ENCODE measurements at regions not wholly inside any gene's neighbourhood (a gene's known extent, or its start where the extent isn't known, plus 50 kb on each side); places are given as distances from the start of the nearest gene placed in this dataset.

- DNase-seq (ENCODE audit: low read depth): no peak
Observed at GRCh38 chr10:124346831-124347230, 71.9 kb downstream of the OAT start.

GRCh38 chr10:124345521-124345920 is 73.2 kb downstream of the OAT start:
- DNase-seq (ENCODE audit: low read depth): no peak

- DNase-seq (ENCODE audit: low read depth): no peak
Observed at GRCh38 chr10:124344931-124345330, 73.8 kb downstream of the OAT start.

GRCh38 chr10:124344266-124344590 is 74.5 kb downstream of the OAT start:
- no peak for DNase-seq (ENCODE audit: low read depth)

- no peak for DNase-seq (ENCODE audit: low read depth)
Observed at GRCh38 chr10:124343351-124344265, 75.1 kb downstream of the OAT start.

- no peak for DNase-seq (ENCODE audit: low read depth)
Observed at GRCh38 chr10:124342821-124343170, 75.9 kb downstream of the OAT start.

- DNase-seq (ENCODE audit: low read depth): no peak
Observed at GRCh38 chr10:124342136-124342820, 76.4 kb downstream of the OAT start.

GRCh38 chr10:124341768-124342135 is 77.0 kb downstream of the OAT start:
- no peak for DNase-seq (ENCODE audit: low read depth)

GRCh38 chr10:124340033-124340760 is 78.5 kb downstream of the OAT start:
- no peak for DNase-seq (ENCODE audit: low read depth)

- no peak for DNase-seq (ENCODE audit: low read depth)
Observed at GRCh38 chr10:124339119-124340032, 79.3 kb downstream of the OAT start.

- DNase-seq (ENCODE audit: low read depth): no peak
Observed at GRCh38 chr10:124338276-124338925, 80.3 kb downstream of the OAT start.

- no peak for DNase-seq (ENCODE audit: low read depth)
Observed at GRCh38 chr10:124336186-124336585, 82.5 kb downstream of the OAT start.

GRCh38 chr10:124333931-124334330 is 84.8 kb downstream of the OAT start:
- no peak for DNase-seq (ENCODE audit: low read depth)

- DNase-seq (ENCODE audit: low read depth): no peak
Observed at GRCh38 chr10:124332426-124332825, 86.3 kb downstream of the OAT start.

- no peak for DNase-seq (ENCODE audit: low read depth)
Observed at GRCh38 chr10:124329941-124330340, 88.8 kb downstream of the OAT start.

GRCh38 chr10:124329362-124329761 is 89.4 kb downstream of the OAT start:
- no peak for DNase-seq (ENCODE audit: low read depth)

GRCh38 chr10:124328477-124329220 is 90.1 kb downstream of the OAT start:
- no peak for DNase-seq (ENCODE audit: low read depth)

- DNase-seq (ENCODE audit: low read depth): no peak
Observed at GRCh38 chr10:124325998-124326636, 92.6 kb downstream of the OAT start.

- DNase-seq (ENCODE audit: low read depth): no peak
Observed at GRCh38 chr10:124325633-124325914, 93.1 kb downstream of the OAT start.

- no peak for DNase-seq (ENCODE audit: low read depth)
Observed at GRCh38 chr10:124324856-124325632, 93.7 kb downstream of the OAT start.
